HCT116 (cell line): ENCODE measurements at regions not wholly inside any gene's neighbourhood (a gene's known extent, or its start where the extent isn't known, plus 50 kb on each side); places are given as distances from the start of the nearest gene placed in this dataset.

Source experiments
- CTCF ChIP-seq, 3 experiments: fragments of 200-600 bp in 1 of 3; sonication (generic) in 1 of 3; IDR thresholded peaks in 2 of 3; conservative IDR thresholded peaks in 1 of 3; 2 replicates each; pipeline ENCODE4 v1.5.1; 2012 to 2017; ENCODE audit warnings: low read depth in 2 of 3, low read length in 2 of 3, antibody characterized with exemption in 1 of 3, borderline replicate concordance in 1 of 3, control low read depth in 1 of 3, mild to moderate bottlenecking in 1 of 3, mixed read lengths in 1 of 3, mixed run types in 1 of 3, moderate library complexity in 1 of 3; ENCODE audit not compliant: insufficient read depth in 1 of 3
- EZH2 ChIP-seq: fragments of 200-600 bp; sonication (generic); IDR thresholded peaks from 2 replicates; pipeline ENCODE4 v1.6.1; 2017; ENCODE audit warnings: antibody characterized with exemption, mixed run types
- EZH2phosphoT487 ChIP-seq: fragments of 200-600 bp; IDR thresholded peaks from 2 replicates; pipeline ENCODE4 v1.6.1; 2018; ENCODE audit warnings: antibody characterized with exemption, borderline replicate concordance
- POLR2A ChIP-seq: IDR thresholded peaks from 2 replicates; pipeline ENCODE4 v1.7.0; 2011; ENCODE audit warnings: borderline replicate concordance; ENCODE audit not compliant: insufficient read depth, insufficient read length; ENCODE audit errors: extremely low read depth
- POLR2AphosphoS5 ChIP-seq: IDR thresholded peaks from 2 replicates; pipeline ENCODE4 v1.6.1; 2011; ENCODE audit warnings: mild to moderate bottlenecking, low read depth, low read length, moderate library complexity
- SIN3A ChIP-seq: IDR thresholded peaks from 2 replicates; pipeline ENCODE4 v1.6.1; 2012; ENCODE audit warnings: low read depth
- YY1 ChIP-seq: IDR thresholded peaks from 2 replicates; pipeline ENCODE4 v1.6.1; 2011; ENCODE audit warnings: low read length, low read depth, moderate library complexity, mild to moderate bottlenecking; ENCODE audit not compliant: insufficient replicate concordance; ENCODE audit errors: extremely low read depth

DNA sequence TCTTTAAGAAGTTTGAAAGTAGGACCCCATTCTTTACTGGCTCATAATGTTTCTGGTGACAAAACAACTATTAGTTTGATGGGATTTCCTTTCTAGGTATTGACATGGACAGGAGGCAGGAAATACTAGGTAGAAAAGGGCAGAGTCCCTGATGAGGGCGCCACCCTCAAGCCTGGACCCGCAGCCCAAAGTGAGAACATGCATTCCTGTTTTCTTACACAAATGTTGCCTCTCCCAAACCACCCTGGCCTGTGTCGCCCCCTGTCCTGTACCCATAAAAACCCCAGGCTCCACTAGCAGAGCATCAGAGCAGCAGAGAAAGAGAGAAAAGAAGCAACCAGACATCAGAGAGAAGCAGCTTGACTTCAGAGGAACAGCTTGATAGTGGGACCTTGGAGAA, 1055.2 kb upstream of the POT1 start:
- TF ChIP-seq CTCF (IDR thresholded peaks at IDR 0.05 in 2 of 3, conservative IDR thresholded peaks at IDR 0.05 in 1 of 3; ENCODE audit: borderline replicate concordance in 1 of 3, insufficient read depth in 1 of 3, low read depth in 2 of 3, low read length in 2 of 3) (no peak), EZH2phosphoT487 (no peak), POLR2AphosphoS5 (no peak), EZH2 (no peak), SIN3A (no peak), POLR2A (no peak), YY1 (no peak)
